Muscle of back (tissue), 3 donors: ENCODE measurements at regions not wholly inside any gene's neighbourhood (a gene's known extent, or its start where the extent isn't known, plus 50 kb on each side); places are given as distances from the start of the nearest gene placed in this dataset.
"Not testable (repeated sequence)": the region's sequence is repeated elsewhere in the genome, so short reads cannot be mapped to it uniquely, and the experiment has no call there.

Experiments
- DNase-seq, 3 donors: peaks; one replicate each; pipeline versions ENCODE4 v3.0.0 to v3.0.0-alpha.2; 2013

DNA sequence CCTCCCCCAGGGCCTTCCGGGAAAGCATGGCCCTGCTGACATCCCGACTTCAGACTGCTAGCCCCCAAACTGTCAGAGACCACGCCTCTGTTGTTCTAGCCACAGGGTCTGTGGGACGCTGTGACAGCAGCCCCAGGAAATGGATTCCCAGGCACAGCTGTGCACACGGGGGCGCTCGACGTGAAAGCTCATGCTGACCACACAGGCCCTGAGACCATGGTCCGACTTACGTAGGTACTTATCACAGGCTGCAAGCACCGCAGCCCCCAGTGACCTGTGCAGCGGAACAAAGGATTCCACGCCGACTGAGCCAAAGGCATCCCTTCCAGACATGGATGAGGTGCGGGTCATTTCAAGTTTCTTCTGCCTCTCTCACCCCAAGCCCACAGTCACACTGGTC is 150.6 kb downstream of the CTTN start:
- DNase-seq = no peak

DNA sequence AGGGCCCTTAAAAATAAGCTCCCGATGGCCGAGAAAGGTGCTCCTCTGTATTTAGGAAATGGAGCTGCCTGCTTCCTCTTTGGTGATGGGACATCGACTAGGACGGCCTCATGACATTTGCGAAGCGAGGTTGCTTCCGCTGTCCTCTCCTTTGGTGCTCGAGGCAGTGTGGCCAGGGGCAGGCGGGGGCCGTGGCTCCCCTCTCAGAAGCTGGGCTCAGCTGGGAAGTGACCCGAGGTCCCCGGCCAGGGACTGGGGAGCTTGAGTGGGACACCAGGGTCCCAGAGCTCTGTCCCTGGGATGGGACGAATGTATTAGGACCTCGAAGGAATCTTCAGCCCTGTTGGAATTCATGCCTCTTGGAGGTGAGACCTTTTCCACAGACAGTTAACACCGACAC is 151.1 kb downstream of the CTTN start:
- no peak for DNase-seq

DNA sequence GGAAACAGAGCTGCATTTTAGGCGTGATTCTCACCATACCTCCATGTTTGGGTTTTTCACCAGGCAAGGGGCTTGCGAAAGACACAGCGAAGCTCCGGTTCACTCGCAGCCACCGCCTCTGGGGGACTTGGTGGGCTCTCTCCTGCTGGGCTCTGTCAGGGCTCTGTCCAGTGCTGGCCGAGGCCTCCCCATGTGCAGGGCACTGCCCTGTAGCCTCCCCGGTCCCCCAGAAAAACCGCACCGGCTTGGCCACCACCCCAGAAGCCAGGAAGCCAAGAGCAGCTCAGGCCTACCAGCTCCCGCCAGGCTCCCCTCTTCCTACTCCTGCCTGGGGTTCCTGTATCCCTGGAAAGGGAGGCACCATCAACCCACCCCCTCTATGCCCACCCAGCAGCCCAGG is 151.5 kb downstream of the CTTN start:
- no peak for DNase-seq

DNA sequence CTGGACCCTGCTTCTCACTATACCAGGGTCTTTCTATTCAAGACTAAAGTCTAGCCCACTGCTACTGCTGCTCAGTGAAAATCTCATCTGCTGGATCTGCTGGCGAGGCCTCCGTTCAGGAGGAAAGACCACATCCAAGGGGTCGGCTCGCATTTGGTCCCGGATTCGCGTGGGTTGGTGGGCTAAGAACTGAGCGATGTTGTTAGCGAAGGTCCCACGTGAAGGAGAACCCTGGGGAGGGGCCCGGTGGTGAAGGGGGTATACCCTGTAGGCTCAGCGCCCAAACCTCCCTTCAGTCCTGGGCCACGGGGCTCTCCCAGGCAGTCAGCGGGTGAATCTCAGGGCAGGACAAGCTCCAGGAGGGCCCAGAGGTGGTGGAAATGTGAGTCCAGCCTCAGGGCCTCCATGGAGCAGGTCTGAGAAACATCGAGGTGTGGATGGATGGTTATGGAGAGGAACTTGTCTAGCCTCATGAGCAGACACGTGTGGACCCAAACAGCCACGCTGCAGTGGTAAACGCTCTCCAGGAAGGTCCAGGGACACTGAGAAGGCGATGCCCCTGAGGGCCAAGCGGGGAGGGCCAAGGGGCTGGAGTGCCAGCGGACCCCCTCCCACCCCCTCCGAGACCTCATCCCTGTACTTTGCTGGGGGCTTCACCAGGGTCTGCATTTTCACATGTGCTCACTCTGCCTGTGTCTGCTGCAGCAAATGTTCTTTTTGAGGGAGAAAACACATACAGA is 152.3 kb downstream of the CTTN start:
- no peak for DNase-seq

DNA sequence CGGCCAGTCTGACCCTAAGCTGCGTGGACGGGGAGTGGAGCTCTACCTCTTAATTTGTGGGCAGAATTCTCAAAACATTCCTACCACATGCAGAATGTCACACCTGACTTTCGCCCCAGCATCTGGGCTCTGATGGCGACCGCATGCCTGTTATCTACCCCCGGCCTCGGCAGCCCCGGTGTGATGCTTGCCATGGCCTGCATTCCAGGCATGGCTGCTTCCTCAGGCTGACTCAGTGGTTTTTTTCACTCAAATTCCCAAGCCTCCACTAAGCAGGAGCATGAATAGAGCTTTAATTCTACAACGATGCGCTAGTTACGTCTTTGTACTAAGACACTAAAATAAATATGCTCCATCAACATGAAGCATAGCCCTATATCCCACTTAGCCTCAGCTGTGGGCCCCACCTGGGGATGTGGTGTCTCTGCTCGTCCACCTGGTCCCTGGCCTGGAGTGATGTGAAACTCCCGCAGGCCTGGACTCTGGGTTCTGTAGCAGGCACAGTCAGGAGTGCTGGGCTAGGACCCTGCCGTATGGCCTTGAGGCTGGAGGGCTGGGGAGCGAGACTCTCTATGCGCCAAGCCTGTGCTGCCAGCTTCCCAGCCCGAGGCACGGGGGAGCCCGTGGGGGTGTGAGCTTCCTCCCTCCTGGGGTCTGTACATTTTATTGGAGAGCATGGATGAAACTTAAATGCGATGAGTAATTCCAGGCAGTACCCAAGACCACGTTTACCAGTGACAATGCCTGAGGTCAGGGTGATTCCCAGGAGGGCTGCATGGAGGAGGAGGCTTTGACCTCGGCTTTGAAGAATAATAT is 153.2 kb downstream of the CTTN start:
- DNase-seq = no peak

DNA sequence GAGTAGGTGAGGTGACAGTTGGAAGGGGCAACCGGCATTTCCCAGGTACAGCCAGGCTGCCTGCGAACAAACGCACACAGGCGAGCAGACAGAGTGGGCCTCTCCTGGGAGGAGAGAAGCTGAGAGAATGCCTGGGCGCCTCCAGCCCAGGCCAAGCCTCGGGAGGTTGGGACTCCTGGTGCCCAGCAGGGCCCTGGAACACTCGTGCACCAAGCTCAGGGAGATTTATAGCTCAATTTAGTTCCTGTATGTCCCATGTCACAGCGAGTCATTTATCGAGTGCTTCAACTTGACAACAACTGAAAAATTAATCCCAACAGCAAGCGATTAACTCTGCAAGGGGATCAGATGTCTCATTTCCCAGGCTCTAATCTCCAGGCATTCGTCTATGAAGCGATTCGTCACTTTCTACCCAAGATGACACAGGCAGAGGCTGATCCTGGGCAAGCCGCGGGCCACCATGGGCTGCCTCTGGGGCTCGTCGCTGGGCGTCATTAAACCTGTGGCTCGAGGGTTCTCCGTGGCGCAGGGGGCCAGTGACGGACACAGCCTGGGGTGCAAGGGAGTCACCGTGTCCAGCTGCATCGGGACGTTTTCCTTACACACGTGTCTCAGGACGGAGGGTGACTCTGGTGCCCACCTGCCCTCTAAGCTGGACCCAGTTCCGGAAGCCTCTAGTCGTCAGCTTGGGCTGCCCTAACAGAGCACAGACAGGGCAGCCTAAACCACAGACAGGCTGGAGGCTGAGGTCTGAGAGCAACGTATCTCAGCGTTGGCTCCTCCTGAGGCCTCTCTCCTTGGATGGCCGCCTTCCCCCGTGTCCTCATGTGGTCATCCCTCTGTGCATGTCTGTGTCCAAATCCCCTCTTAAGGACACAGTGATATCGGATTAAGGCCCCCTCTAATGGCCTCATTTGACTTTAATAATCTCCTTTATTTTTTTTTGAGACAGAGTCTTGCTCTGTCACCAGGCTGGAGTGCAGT is 154.1 kb downstream of the CTTN start:
- DNase-seq = no peak

DNA sequence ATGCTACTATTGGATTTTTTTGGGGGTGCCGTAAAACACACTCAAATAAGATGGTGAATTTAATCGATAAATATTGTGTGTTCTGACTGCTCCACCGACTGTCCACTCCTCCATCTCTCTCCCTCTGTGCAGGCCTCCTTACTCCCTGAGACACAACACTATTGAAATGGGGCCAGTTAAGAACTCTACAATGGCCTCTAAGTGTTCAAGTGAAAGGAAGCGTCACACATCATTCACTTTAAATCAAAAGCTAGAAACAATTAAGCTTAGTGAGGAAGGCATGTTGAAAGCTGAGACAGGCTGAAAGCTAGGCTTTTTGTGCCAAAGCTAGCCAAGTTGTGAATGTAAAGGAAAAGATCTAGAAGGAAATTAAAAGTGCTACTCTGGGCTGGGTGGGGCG is 156.7 kb downstream of the CTTN start:
- DNase-seq = no peak

DNA sequence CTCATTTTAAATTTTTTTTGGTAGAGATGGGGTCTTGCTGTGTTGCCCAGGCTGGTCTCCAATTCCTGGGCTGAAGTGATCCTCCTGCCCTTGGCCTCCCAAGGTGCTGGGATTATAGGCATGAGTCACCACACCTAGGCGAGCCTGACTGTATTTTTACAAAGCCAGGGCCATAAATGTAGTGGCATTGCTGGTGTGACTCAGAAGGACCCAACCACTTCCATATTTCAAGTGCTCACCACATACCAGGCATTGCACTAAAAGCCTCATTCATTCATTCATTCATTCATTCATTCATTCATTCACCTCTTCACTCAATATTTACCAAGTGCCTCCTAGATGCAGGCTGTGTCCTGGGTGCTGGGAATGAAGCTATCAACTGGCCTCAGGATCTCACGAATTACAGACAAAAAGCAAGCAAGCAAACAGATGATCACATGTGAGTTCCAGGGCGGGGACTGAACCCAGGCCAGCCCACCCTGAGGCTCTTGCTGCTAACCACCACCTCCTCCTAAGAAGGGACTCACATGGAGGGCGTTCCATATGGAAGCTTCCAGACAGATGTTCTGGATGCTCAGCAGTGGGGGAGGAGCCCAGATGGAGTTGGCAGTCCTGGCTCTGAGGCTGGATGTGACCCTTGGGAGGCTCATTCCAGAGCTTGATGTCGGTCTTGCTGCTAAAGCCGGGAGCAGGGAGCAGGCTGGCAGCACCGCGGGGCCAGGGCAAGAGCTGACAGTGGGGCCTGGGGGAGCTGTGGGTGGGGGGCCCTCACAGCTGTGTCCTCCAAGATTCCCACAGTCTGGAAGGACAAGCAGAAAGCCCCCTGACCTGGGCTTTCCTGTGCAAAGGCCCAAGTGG is 158.8 kb downstream of the CTTN start:
- DNase-seq = peak; percentile 22 to 84 (median 55)

DNA sequence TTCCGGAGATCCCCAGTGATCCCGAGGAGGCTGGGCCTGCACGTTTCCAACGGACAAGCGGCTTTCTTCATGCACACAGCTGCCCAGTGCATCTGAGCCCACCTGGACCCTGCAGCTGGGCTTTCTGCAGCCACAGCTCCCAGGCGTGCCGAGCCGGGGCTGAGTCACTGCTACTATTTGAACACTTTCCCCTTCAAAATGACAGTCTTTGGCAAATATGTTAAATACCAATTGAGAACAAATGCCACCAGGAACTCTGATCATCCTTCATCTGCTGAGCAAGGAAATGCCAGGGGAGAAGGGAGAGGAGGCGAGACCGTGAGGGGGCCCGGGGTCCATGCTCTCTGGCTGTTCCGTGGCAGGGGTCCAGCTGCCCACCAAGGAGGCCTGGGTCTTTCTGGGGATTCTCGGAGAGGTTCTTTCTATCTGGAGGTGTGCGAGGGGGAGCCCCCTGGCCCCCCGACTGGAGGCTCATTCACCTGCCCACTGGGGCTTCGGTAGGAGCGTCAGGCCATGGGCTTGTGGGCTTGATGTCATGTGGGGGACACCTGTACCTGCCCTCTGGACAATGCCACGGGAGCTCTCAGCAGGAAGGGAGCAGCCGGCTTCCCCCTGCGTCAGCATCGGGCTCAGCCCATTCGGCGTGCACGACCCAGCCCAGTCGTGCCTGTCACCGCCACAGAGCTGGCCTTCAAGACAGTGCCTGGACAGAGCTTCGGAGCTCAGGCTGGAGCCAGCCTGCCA is 159.6 kb downstream of the CTTN start:
- DNase-seq = peak in 2 of 3 donors; percentile 11 to 65

DNA sequence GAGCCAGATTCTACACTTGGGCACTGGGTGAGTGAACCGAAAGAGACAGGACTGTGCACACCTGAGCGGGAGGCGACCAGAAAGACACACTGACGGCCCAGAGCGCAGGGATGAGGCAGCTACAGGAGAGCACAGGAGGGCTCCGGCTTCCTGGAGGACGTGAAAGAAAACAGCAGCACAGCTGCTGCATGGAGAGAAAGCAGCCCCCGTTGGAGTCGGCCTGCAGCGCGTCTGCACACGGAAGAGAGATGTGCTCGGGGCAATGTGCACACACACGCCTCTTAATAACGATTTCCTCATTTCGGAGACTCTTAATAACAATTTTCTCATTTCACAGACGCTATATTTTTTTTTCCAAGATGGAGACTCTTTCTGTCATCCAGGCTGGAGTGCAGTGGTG is 160.4 kb downstream of the CTTN start:
- no peak for DNase-seq

DNA sequence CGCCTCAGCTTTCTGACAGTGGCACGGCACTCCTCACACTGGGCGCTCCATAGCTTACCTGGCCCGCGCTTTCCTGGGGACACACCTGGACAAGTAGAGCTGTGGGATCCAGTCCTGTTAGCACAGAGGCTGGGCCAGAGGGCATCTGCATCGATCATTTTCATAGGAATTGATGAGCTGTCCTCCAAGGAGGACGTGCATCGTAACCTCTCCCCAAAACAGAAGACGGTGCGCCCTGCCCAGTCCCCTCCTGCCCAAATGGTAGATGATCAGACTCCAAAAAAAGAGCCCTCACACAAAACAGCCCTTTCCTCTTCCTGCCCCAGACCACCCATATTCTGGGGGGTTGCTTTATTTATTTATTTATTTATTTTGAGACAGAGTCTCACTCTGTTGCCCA is 161.2 kb downstream of the CTTN start:
- DNase-seq = no peak

DNA sequence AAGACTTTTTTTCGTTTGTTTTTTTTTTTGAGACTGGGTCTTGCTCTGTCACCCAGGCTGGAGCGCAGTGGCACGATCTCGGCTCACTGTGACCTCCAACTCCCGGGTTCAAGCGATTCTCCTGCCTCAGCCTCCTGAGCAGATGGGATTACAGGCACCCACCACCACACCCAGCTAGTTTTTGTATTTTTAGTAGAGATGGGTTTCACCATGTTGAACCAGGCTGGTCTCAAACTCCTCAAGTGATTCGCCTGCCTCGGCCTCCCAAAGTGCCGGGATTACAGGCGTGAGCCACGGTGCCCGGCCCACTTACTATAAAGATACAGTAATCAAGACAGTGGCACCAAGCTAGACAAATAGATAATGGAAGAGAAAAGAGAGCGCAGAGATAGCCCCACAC is 162.3 kb downstream of the CTTN start:
- DNase-seq = not testable (repeated sequence)

DNA sequence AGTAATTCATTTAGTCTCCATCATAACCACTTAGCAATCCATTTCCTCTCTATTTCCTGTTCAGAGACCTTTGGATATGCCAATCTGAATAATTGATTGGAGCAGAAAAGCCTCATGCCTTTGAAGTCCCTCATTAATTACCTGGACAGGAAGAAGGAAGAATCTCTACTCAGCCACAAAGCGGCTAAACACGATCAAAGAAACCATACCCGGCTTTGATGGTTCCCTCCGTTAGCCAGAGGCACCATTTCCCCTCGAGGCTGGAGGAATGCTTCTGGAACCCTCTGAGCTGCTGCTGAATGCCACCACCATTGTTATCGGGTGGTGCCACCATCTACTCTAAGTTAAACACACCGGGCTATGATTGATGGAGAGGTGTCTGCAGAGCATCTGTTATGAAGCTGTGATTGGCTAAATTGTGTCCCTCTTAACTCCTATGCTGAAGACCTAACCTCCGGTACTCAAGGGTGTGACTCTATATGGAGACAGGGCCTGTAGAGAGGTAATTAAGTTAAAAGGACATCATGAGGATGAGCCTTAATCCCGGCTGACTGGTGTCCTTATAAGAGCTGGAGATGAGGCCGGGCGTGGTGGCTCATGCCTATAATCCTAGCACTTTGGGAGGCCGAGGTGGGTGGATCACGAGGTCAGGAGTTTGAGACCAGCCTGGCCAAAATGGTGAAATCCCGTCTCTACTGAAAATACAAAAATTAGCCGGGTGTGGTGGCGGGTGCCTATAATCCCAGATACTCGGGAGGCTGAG is 168.6 kb downstream of the CTTN start:
- no peak for DNase-seq

DNA sequence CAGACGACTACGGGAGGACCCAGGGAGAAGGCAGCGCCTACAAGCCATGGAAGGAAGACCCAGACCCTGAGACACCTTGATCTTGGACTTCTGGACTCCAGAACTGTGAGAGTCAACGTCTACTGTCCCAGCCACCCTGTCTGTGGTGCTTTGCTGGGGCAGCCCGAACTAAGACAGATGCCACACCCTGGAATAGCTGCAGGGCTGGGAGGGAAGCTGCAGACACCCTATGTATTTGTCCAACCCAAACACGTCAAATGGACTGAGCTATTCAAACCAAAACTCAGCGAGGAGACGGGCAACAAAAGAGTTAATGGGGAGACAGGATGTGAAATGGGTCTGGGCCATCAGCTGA is 169.3 kb downstream of the CTTN start:
- no peak for DNase-seq

DNA sequence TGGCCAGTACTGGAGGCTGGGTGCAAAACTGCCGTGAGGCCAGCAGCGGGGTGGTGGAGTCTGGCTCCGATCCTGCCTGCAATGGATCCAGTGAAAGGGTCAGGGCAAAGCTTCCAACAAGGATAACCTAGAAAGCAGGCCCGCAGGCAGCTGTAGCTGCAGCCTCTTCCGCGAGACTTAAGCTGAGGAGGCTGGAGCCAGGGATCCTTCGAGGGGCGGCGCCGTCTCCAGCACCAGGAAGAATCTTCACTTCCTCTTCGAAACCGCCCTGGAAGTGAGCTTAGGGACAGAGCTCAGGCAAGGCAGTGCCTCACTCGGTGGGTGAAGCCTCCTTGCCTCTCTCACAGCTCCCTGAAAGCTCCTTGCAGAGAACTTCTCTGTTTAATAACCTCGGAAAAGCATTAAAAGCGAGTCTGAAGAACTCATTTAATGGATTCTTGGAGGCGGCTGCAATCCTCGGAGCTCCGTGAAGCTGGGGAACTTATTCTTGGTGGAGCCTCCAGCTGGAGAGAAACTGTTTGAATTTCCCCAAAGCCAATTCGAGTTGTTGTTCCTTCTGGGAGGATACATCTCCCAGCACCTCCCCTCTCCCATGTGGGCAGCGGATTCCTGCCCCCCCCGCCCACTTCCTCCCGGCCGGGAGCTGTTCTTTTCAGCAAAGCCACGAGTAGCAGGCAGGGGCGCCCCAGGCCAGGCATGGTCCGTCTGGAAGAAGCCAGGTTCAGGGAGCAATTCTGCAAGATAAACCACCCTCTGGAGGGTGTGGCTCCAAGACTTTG is 169.9 kb downstream of the CTTN start:
- DNase-seq = peak; percentile 31 to 88 (median 71)

DNA sequence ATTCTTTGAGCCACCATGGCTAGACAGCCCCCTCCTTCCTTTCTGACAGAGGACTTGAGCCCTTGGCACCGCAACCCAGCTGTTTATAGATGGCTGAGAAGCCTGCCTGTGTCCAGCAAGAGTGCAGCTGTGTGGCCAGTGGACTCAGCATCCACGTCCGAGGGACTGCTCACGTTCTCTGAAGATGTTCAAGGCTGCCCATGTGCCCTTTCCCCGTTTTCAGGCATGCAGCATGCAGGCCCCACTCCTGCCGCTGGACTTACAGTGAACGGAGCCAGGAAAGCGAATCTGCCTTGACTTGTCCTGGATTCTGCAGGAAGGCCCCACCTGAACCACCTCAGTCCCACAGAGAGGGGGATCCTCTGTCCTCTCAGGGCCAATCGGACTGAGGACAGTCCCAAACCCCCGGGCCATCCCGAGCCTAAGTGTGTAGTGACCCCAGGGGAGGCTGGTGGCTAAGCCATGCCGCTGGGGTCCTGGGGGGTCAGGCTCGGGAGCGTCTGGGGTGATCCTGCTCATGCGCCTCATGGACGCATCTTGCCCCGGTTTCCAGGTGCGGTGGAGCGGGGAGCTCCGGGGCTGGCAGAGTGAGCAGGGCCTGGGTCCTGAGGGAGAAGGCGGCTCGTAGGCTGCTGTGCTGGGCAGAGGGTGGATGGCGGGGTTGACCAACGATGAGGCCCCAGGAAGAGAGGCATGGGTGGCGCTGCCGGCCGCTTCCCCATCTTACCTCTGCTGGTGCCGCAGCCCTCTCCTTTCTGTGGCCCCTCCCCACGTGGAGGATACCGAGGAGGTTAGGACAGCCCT is 170.7 kb downstream of the CTTN start:
- no peak for DNase-seq

DNA sequence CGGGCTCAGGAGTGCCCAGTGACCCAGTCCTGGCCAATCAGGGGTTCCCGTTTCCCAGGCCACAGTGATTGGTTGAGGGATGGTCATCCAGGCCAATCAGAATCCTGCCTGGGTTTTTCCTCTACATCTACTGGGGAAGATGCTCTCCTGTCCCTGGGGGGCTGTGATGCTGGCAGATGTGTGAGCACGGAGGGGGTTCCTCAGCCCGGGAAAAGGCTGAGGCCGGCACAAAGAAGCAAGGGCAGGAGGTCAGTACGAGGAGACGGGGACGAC is 171.2 kb downstream of the CTTN start:
- no peak for DNase-seq

DNA sequence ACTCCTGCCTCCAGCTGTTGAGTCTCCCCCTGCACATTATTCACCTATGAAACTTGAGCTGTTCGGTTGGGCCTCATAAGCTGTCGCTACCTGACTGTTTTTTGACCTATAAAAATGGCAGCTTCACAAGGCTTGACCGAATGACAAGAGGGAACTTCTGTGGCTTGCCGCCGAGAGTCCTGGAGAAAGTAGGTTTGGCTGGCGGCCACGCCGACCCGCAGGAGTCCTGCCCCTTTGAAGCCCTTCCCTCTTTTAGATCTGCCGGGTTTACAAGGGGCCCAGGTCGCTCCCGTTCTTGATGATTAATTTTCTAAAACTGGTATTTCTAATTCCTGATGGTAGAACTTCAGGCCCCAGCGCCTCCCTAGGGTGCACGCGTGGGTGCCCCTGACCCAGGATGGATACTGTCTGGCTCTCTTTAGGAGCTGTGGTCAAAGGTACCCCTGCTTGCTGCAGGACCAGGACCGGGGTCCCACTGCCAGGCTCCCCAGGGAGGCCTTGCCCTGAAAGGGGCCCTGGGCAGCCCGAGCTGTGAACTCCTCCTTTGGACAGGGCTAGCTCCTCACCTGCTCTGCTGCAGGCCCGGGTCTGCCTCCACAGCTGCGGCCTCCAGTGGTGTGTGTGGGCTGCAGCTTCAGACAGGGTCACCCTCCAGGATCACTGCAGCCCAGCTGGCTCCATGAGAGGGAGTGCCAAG is 171.8 kb downstream of the CTTN start:
- no peak for DNase-seq
